ES-I3 (cell line): ENCODE measurements at regions not wholly inside any gene's neighbourhood (a gene's known extent, or its start where the extent isn't known, plus 50 kb on each side); places are given as distances from the start of the nearest gene placed in this dataset.
A peak's percentile ranks its signal among the peaks of the same experiment; 100 is the strongest.

ENCODE experiments used
- H3K36me3 ChIP-seq: 2 replicates; pipeline ENCODE4 v1.6.1; 2013; ENCODE audit warnings: mild to moderate bottlenecking, low read length, control low read depth, moderate library complexity; ENCODE audit not compliant: insufficient read depth
- H3K4me1 ChIP-seq: 2 replicates; pipeline ENCODE4 v1.6.1; 2013; ENCODE audit warnings: mild to moderate bottlenecking, control low read depth, low read length; ENCODE audit not compliant: insufficient read depth
- H3K9ac ChIP-seq: 2 replicates; pipeline ENCODE4 v1.6.1; 2013; ENCODE audit warnings: low read depth, mild to moderate bottlenecking, low read length, moderate library complexity
- H3K9me3 ChIP-seq: 2 replicates; pipeline ENCODE4 v1.6.1; 2013; ENCODE audit warnings: mild to moderate bottlenecking, low read length, moderate library complexity; ENCODE audit not compliant: control insufficient read depth, insufficient read depth

GRCh38 chr21:20652846-20653245 lies 345.4 kb upstream of the NCAM2 start:
- Histone ChIP-seq H3K9ac (no peak overlapping the region), H3K4me1 (no peaks in the 10 kb centered on the region; the same call in 1 of the 2 replicates), H3K9me3 (no peaks in the 10 kb centered on the region), H3K36me3 (no peaks in the 10 kb centered on the region)

GRCh38 chr21:20661246-20661645 lies 337.0 kb upstream of the NCAM2 start:
- H3K9me3 ChIP-seq, result peaks cover 4% of the 10 kb centered on the region; the same call in 1 of the 2 replicates
- peak overlapping the region; percentile 16 for H3K9ac ChIP-seq
- H3K36me3 ChIP-seq, result no peaks in the 10 kb centered on the region; the same call in 1 of the 2 replicates
- peaks cover 21% of the 10 kb centered on the region; the same call in 1 of the 2 replicates for H3K4me1 ChIP-seq

- peaks cover 5% of the 10 kb centered on the region; the same call in 1 of the 2 replicates for H3K9me3 ChIP-seq
- peaks cover 21% of the 10 kb centered on the region; the same call in 1 of the 2 replicates for H3K4me1 ChIP-seq
- peak overlapping the region; percentile 25 for H3K9ac ChIP-seq
- no peaks in the 10 kb centered on the region; the same call in 1 of the 2 replicates for H3K36me3 ChIP-seq
These were observed 336.3 kb upstream of the NCAM2 start for GRCh38 chr21:20661745-20662422.

- Histone ChIP-seq H3K9ac (peak overlapping the region; percentile 25), H3K4me1 (peaks cover 21% of the 10 kb centered on the region; the same call in 1 of the 2 replicates), H3K36me3 (no peaks in the 10 kb centered on the region; the same call in 1 of the 2 replicates), H3K9me3 (peaks cover 5% of the 10 kb centered on the region; the same call in 1 of the 2 replicates)
These were observed 335.7 kb upstream of the NCAM2 start for GRCh38 chr21:20662514-20662913.

GRCh38 chr21:20667931-20668330 lies 330.3 kb upstream of the NCAM2 start:
- H3K4me1 ChIP-seq, result peaks cover 9% of the 10 kb centered on the region; the same call in 1 of the 2 replicates
- peaks cover 21% of the 10 kb centered on the region for H3K9me3 ChIP-seq
- H3K36me3 ChIP-seq, result no peaks in the 10 kb centered on the region
- H3K9ac ChIP-seq, result no peak overlapping the region

GRCh38 chr21:20685475-20685874 lies 312.7 kb upstream of the NCAM2 start:
- Histone ChIP-seq H3K4me1 (no peaks in the 10 kb centered on the region), H3K36me3 (no peaks in the 10 kb centered on the region), H3K9me3 (no peaks in the 10 kb centered on the region), H3K9ac (no peak overlapping the region)

GRCh38 chr21:20698585-20698984 lies 299.6 kb upstream of the NCAM2 start:
- no peaks in the 10 kb centered on the region for H3K36me3 ChIP-seq
- peaks cover 15% of the 10 kb centered on the region; the same call in 1 of the 2 replicates for H3K4me1 ChIP-seq
- H3K9me3 ChIP-seq, result no peaks in the 10 kb centered on the region
- H3K9ac ChIP-seq, result no peak overlapping the region

- Histone ChIP-seq H3K36me3 (no peaks in the 10 kb centered on the region), H3K9me3 (no peaks in the 10 kb centered on the region), H3K4me1 (peaks cover 15% of the 10 kb centered on the region; the same call in 1 of the 2 replicates), H3K9ac (no peak overlapping the region)
These were observed 297.0 kb upstream of the NCAM2 start for GRCh38 chr21:20701235-20701634.

- no peaks in the 10 kb centered on the region for H3K9me3 ChIP-seq
- H3K4me1 ChIP-seq, result peaks cover 12% of the 10 kb centered on the region; the same call in 1 of the 2 replicates
- H3K36me3 ChIP-seq, result no peaks in the 10 kb centered on the region
- no peak overlapping the region for H3K9ac ChIP-seq
These were observed 295.0 kb upstream of the NCAM2 start for GRCh38 chr21:20703112-20703767.

GRCh38 chr21:20720623-20721022 lies 277.6 kb upstream of the NCAM2 start:
- Histone ChIP-seq H3K9ac (no peak overlapping the region), H3K36me3 (no peaks in the 10 kb centered on the region), H3K4me1 (no peaks in the 10 kb centered on the region), H3K9me3 (no peaks in the 10 kb centered on the region)

- no peak overlapping the region for H3K9ac ChIP-seq
These were observed 277.1 kb upstream of the NCAM2 start for GRCh38 chr21:20721151-20721550.

GRCh38 chr21:20728691-20729090 lies 269.5 kb upstream of the NCAM2 start:
- Histone ChIP-seq H3K9ac (no peak overlapping the region), H3K36me3 (no peaks in the 10 kb centered on the region), H3K9me3 (no peaks in the 10 kb centered on the region), H3K4me1 (no peaks in the 10 kb centered on the region)

More at GRCh38 chr21:20721151-20721550, 277.1 kb upstream of the NCAM2 start:
- no peaks in the 10 kb centered on the region for H3K36me3 ChIP-seq
- no peaks in the 10 kb centered on the region for H3K4me1 ChIP-seq
- H3K9me3 ChIP-seq, result no peaks in the 10 kb centered on the region

GRCh38 chr21:20729376-20729775 lies 268.8 kb upstream of the NCAM2 start:
- Histone ChIP-seq H3K9ac (no peak overlapping the region), H3K4me1 (no peaks in the 10 kb centered on the region), H3K9me3 (no peaks in the 10 kb centered on the region), H3K36me3 (no peaks in the 10 kb centered on the region)

GRCh38 chr21:20730441-20730840 lies 267.8 kb upstream of the NCAM2 start:
- H3K9me3 ChIP-seq, result no peaks in the 10 kb centered on the region
- no peaks in the 10 kb centered on the region for H3K4me1 ChIP-seq
- H3K36me3 ChIP-seq, result no peaks in the 10 kb centered on the region
- no peak overlapping the region for H3K9ac ChIP-seq

- H3K36me3 ChIP-seq, result no peaks in the 10 kb centered on the region
- H3K4me1 ChIP-seq, result no peaks in the 10 kb centered on the region; the same call in 1 of the 2 replicates
- H3K9me3 ChIP-seq, result no peaks in the 10 kb centered on the region
- no peak overlapping the region for H3K9ac ChIP-seq
These were observed 263.0 kb upstream of the NCAM2 start for GRCh38 chr21:20735257-20735656.
